HEK293T (cell line): ENCODE measurements at regions not wholly inside any gene's neighbourhood (a gene's known extent, or its start where the extent isn't known, plus 50 kb on each side); places are given as distances from the start of the nearest gene placed in this dataset.

ENCODE experiments used
- BHLHE40 ChIP-seq: fragments of 450-650 bp; IDR thresholded peaks from 2 replicates; pipeline ENCODE4 v1.6.1; 2016; ENCODE audit warnings: mild to moderate bottlenecking, moderate library complexity, borderline replicate concordance
- ELF4 ChIP-seq: fragments of 450-650 bp; IDR thresholded peaks from 2 replicates; pipeline ENCODE4 v1.6.1; 2017; ENCODE audit warnings: antibody characterized with exemption
- FOXA1 ChIP-seq: fragments of 450-650 bp; IDR thresholded peaks from 2 replicates; pipeline ENCODE4 v1.6.1; 2016; ENCODE audit warnings: mild to moderate bottlenecking
- FOXK2 ChIP-seq: fragments of 450-650 bp; IDR thresholded peaks from 2 replicates; pipeline ENCODE4 v1.6.1; 2016; ENCODE audit warnings: mild to moderate bottlenecking
- FOXM1 ChIP-seq: fragments of 450-650 bp; IDR thresholded peaks from 2 replicates; pipeline ENCODE4 v1.6.1; 2017; ENCODE audit warnings: mild to moderate bottlenecking, borderline replicate concordance
- HDGF ChIP-seq: fragments of 450-650 bp; IDR thresholded peaks from 2 replicates; pipeline ENCODE4 v1.6.1; 2017; ENCODE audit warnings: antibody characterized with exemption, borderline replicate concordance
- PKNOX1 ChIP-seq: fragments of 450-650 bp; IDR thresholded peaks from 2 replicates; pipeline ENCODE4 v1.6.1; 2016
- ZNF384 ChIP-seq: fragments of 450-650 bp; IDR thresholded peaks from 2 replicates; pipeline ENCODE4 v1.6.1; 2016

DNA sequence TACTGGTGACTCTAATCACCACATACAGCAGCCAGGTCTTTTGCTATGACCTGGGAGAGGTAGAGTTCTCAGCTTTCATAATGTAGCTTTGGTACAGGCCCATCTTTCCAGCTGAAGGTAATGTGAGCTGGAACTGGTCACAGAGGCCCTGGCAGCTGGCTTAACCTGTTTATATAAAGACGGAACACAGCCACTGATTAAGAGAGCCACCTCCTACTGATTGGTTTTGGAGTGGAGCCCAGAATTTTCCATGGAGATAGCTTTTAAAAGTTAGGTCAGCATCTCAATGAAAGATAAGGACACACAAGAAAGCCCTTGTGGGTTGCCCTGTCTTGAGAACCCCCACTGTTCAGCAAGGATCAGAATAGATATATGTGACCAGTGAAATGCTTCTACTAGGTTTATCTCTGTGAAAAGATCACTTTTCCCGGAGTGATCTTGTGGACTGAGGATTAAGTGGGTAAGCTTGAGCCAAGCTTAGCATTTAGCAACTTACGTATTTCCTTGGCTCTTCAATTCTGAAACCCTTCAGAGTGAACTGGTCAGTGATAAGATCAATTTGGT lies 213.7 kb upstream of the CITED2 start:
- TF ChIP-seq FOXK2 = no peak
- no peak for TF ChIP-seq PKNOX1
- no peak for TF ChIP-seq FOXM1
- TF ChIP-seq ZNF384 = no peak
- no peak for TF ChIP-seq HDGF
- no peak for TF ChIP-seq ELF4
- no peak for TF ChIP-seq BHLHE40
- no peak for TF ChIP-seq FOXA1
